Nephron progenitor cell (in vitro differentiated cells): ENCODE measurements at regions not wholly inside any gene's neighbourhood (a gene's known extent, or its start where the extent isn't known, plus 50 kb on each side); places are given as distances from the start of the nearest gene placed in this dataset.

ENCODE experiments used
- DNase-seq: peaks from one replicate; pipeline ENCODE4 v3.0.0; 2021
- H3K27ac Mint-ChIP-seq: 2 replicates; pipeline ENCODE4 v1.8.0; 2021; ENCODE audit warnings: mild to moderate bottlenecking, moderate library complexity, mixed read lengths
- H3K27me3 Mint-ChIP-seq: 2 replicates; pipeline ENCODE4 v1.8.0; 2021; ENCODE audit warnings: mild to moderate bottlenecking, low read depth, mixed read lengths; ENCODE audit not compliant: poor library complexity
- H3K36me3 Mint-ChIP-seq: 2 replicates; pipeline ENCODE4 v1.8.0; 2021; ENCODE audit warnings: low read depth, mixed read lengths
- H3K4me1 Mint-ChIP-seq: 2 replicates; pipeline ENCODE4 v1.8.0; 2021; ENCODE audit warnings: mixed read lengths
- H3K4me3 Mint-ChIP-seq: 2 replicates; pipeline ENCODE4 v1.8.0; 2021; ENCODE audit warnings: mild to moderate bottlenecking, moderate library complexity, mixed read lengths
- H3K9me3 Mint-ChIP-seq: 2 replicates; pipeline ENCODE4 v1.8.0; 2021; ENCODE audit warnings: mild to moderate bottlenecking, moderate library complexity, mixed read lengths
- TF ChIP-seq, protein P1 (sequence below): fragments of 200-600 bp; sonication (generic); IDR thresholded peaks from 2 replicates; pipeline ENCODE4 v1.5.0; 2021; ENCODE audit warnings: antibody characterized with exemption

DNA sequence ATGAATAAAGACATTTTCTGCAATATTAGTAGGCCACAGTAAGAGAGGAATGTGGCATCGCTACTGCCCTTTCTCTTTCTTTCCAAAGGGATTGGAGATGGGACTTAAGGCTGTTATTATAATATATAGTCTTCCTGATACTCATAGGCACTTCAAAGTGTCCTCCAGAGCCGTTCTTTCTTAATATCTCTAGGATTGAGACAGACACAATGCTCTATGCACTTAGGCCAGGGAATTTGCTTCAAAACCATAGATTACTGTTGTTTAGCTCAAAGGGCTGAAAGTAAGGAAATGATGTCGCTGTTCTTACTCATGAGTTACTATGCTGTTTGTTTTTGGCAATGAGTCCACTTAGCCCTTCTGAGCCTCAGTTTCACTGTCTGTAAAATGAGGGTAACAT is 590.5 kb downstream of the CDH11 start:
- no peak overlapping the region for H3K4me3 Mint-ChIP-seq
- no peaks in the 10 kb centered on the region for H3K9me3 Mint-ChIP-seq
- no peak for DNase-seq
- no peaks in the 10 kb centered on the region for H3K36me3 Mint-ChIP-seq
- H3K27ac Mint-ChIP-seq = no peak overlapping the region
- H3K4me1 Mint-ChIP-seq = peaks cover 11% of the 10 kb centered on the region
- TF ChIP-seq, protein P1, sequence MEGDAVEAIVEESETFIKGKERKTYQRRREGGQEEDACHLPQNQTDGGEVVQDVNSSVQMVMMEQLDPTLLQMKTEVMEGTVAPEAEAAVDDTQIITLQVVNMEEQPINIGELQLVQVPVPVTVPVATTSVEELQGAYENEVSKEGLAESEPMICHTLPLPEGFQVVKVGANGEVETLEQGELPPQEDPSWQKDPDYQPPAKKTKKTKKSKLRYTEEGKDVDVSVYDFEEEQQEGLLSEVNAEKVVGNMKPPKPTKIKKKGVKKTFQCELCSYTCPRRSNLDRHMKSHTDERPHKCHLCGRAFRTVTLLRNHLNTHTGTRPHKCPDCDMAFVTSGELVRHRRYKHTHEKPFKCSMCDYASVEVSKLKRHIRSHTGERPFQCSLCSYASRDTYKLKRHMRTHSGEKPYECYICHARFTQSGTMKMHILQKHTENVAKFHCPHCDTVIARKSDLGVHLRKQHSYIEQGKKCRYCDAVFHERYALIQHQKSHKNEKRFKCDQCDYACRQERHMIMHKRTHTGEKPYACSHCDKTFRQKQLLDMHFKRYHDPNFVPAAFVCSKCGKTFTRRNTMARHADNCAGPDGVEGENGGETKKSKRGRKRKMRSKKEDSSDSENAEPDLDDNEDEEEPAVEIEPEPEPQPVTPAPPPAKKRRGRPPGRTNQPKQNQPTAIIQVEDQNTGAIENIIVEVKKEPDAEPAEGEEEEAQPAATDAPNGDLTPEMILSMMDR = no peak
- peaks cover 4% of the 10 kb centered on the region for H3K27me3 Mint-ChIP-seq

DNA sequence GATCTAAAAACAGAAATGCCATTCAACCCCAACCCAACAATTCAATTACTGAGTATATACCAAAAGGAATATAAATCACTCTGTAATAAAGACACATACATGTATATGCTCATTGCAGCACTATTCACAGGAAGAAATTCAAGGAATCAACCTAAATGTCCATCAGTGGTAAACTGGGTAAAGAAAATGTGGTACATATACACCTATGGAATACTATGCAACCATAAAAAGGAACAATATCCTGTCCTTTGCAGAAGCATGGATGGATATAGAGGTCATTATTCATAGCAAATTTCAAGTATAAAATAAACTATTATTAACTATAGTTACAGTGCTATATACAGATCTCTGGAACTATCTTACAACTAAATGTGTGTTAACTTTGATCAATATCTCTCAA is 599.3 kb downstream of the CDH11 start:
- DNase-seq = no peak
- H3K4me3 Mint-ChIP-seq = no peak overlapping the region
- TF ChIP-seq, protein P1 = no peak
- H3K4me1 Mint-ChIP-seq = no peaks in the 10 kb centered on the region
- H3K27me3 Mint-ChIP-seq = peaks cover 9% of the 10 kb centered on the region
- no peaks in the 10 kb centered on the region for H3K9me3 Mint-ChIP-seq
- H3K36me3 Mint-ChIP-seq = no peaks in the 10 kb centered on the region
- no peak overlapping the region for H3K27ac Mint-ChIP-seq

DNA sequence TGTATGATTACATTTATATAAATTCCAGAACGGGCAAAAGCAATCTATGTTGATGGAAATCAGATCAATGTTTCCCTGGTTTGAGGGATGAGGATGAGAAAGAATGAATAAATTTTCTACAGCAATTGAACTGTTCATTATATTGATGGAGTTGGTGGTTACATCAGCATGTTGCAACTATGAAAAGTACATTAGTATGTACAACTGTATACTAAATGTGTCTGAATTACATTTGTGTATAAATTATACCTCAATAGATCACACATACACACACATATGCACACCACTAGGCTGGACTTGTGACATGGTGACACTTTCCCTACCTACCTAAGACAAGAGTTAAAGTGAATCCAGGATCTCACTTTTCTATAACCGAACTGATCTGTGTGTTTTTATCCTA is 608.0 kb downstream of the CDH11 start:
- no peak for DNase-seq
- Mint-ChIP-seq H3K36me3 (no peaks in the 10 kb centered on the region), H3K27me3 (no peaks in the 10 kb centered on the region), H3K4me3 (no peak overlapping the region), H3K4me1 (no peaks in the 10 kb centered on the region), H3K9me3 (no peaks in the 10 kb centered on the region), H3K27ac (no peak overlapping the region)
- TF ChIP-seq, protein P1 = no peak

DNA sequence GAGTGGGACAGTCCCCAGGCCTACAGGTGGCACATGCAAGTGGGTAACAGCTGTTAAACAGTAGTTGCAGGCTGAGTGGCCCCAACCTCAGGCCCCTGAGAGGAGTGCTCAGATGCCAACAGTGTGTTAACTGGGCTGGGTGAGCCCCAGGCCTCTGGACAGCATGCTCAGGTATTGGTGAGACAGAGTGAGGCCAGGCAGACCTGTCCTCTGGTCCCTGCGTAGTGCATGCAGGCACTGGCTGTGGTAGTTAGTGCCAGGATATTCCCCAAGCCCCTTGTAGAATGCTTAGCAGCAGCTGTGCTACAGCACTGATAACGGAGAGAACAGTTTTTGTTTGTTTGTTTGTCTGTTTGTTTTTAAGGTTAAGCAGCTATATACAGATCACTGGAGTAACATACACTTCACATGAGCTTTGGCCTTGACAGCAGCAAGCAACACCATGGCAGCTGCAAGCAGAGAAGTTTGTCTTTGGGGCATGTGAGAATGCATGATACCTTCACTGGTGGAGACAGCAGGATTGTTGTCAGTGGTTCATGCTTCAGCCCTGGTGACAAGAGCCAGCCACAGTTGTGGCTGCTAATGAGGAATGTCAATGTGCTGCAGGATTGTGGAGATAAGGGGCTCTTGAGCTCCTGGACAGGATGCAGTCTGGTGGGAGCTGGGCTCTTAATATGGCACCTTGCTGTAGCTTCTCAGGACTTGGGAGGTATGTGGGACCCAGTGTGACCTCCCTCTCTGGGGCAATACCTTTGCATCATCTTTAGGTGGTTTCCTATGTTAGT is 614.4 kb downstream of the CDH11 start:
- Mint-ChIP-seq H3K4me3 (no peak overlapping the region), H3K9me3 (no peaks in the 10 kb centered on the region), H3K36me3 (no peaks in the 10 kb centered on the region), H3K27ac (no peak overlapping the region), H3K27me3 (peaks cover 13% of the 10 kb centered on the region), H3K4me1 (no peaks in the 10 kb centered on the region)
- TF ChIP-seq, protein P1 = no peak
- DNase-seq = no peak

DNA sequence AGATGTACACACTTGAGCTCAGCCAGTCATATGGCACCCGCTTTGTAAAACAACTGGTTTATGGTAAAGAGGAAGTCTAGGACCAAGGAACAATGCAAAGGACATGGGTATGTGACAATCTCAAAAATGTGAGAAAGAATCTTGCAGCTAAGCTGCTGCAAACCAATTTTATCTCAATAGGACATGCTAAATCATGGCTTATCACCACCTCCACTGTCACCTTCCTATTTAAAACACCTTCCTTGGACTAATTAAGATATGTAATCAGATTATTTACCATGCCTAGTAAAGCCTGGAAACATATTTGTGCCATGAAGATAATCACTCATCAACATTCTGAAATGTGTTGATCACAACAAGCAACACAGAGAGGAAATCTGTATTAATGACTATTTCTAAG is 622.7 kb downstream of the CDH11 start:
- Mint-ChIP-seq H3K4me3 (no peak overlapping the region), H3K27me3 (peaks cover 13% of the 10 kb centered on the region), H3K4me1 (no peaks in the 10 kb centered on the region), H3K36me3 (no peaks in the 10 kb centered on the region), H3K27ac (no peak overlapping the region), H3K9me3 (no peaks in the 10 kb centered on the region)
- DNase-seq = no peak
- TF ChIP-seq, protein P1 = no peak

DNA sequence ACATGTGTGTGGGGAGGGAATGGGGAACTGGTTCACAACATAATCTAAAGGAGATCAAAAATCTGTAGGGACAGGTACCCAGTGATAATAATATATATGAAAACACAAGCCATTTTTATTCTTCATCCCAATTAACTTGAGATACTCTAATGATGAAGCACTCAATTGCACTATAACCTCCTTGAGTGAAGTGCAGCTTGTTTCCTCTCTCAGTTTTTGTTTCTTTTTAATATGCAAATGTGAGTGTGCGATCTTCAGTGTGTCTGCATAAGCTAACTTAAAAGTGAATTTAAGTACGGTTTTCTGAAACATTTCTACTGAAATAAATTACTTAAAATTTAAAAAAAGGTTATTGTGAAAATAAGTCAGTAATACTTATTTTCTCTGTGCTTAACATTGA is 623.5 kb downstream of the CDH11 start:
- H3K4me3 Mint-ChIP-seq = no peak overlapping the region
- H3K36me3 Mint-ChIP-seq = no peaks in the 10 kb centered on the region
- no peaks in the 10 kb centered on the region for H3K4me1 Mint-ChIP-seq
- no peaks in the 10 kb centered on the region for H3K9me3 Mint-ChIP-seq
- H3K27ac Mint-ChIP-seq = no peak overlapping the region
- DNase-seq = no peak
- TF ChIP-seq, protein P1 = no peak
- H3K27me3 Mint-ChIP-seq = peaks cover 6% of the 10 kb centered on the region
